NK-92 treated with Interleukin-12 subunit alpha and Interleukin-12 subunit beta, amount 100 ng/mL, for 24 hours (cell line): ENCODE measurements at regions not wholly inside any gene's neighbourhood (a gene's known extent, or its start where the extent isn't known, plus 50 kb on each side); places are given as distances from the start of the nearest gene placed in this dataset.
"Not testable (repeated sequence)": the region's sequence is repeated elsewhere in the genome, so short reads cannot be mapped to it uniquely, and the experiment has no call there.

Experiments used
- DNase-seq: peaks from one replicate; lab custom pipeline; 2025; lab: John Stamatoyannopoulos, UW

DNA sequence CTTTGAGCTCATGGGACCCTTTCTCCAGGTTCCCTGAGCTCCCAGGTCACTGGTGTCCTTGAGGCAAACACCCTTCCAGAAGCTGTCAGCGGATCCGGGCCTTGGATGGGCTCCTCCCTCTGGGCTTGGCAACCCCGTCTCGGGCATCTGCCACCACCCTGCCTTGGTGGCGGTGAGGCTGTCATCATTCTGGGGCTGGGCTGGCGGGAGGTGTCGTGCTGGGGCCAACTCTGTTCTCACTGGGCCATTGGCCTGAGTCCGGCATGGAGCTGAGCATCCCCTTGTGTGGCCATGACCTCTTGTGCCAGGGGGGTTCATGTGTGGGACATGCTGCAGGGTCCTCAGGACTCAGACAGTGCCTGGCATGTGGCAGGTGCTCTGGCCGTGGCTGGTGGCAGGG, 197.6 kb downstream of the LAT start:
- DNase-seq, result no peak

DNA sequence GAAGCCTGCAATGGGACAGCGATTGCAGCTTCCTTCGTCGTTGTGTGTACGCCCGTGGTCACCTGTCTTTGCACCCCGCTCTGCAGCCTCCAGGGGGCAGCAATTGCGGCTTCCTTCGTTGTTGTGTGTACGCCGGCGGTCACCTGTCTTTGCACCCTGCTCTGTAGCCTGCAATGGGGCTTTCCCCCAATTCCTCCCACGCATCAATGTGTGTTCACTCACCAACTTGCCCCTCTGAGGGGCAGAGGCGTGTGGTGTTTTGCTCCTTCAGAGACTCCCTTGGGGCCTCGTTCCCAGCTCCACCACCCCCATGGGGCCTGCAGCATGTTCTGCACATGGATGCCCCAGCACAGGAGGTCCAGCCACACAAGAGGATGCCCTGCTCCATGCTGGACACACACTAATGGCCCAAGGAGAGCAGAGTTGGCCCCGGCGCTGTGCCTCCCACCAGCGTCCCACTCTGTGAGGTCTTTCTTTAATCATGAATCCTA, 197.1 kb downstream of the LAT start:
- DNase-seq, result not testable (repeated sequence)

DNA sequence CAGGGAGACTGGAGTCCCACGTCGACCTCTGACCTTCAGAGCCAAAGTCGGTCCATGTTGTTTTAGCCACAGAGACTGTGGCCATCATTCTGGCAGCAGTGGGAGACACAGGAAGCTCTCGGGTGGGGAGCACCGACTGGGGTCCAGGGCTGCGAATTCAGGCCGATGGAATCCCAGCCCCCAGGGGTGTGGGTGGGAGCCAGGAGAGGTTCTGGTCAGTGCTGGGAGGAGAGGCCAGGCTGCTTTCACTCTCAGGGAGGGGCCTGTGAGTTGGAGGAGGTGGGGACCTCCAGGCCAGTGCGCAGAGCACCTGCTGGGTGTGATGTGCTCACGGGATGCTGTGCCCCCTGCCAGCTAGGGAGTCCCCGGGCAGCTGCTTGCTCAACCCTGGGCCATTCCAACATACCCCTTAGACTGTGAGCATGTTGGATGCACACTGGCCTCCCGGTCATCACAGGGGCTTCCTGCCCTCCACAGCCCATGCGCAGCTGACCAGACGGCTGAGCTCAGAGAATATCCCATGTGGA, 196.5 kb downstream of the LAT start:
- DNase-seq, result not testable (repeated sequence)

DNA sequence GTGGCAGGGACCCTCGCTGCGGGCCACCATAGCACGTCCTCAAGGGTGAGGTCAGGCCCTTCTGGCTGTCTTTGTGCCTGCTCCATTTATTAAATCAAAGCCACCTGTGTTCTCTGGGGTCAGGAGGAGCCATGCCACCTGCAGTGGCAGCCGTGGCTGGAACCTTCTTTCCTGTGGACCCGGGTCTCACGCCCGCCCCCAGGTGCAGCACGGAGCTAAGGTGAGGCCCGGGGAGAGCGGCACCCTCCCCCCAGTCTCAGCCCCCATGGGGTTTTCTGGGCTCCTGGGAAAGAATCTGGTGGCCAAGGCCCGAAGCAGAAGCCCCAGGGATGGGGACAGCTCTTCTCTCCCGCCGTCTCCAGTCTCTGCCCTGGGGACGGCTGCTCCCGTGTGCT, 195.4 kb downstream of the LAT start:
- DNase-seq, result not testable (repeated sequence)

DNA sequence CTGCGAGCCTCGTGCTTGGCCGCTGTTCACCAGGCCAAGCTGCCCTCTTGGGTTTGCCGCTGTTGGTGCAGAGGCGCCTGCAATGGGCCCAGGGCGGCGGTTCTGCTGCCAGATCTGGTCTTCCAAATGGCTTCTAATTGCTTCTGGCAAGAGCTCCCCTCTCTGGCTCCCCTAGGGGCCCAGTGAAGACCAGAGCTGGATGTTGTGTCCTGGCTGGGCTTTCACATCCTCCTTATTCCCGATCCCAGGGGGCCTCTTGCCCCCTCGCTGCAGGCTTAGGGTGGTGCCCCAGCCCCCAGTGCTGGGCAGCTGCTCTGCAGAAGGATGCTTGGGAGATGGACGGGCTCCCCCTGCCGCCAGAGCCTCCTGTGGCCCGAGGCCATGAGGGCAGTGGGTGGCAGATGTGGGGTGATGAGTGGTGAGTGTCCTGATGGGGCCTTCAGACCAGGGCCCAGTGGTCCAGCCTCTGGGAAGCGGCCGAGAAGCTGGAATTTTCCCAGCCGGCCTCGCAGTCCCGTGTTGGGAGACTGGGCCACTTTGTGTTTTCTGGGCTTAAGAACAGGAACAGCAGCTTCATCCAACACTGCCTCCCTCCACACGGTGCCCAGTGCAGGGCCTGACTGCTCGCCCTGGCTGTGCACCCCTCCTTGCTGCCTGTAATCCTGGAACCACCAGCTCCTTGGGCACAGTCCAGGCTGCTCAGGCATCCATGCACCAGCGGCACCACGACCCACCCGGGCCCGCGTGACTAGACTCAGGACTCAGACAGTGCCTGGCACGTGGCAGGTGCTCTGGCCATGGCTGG, 194.8 kb downstream of the LAT start:
- DNase-seq, result not testable (repeated sequence)

DNA sequence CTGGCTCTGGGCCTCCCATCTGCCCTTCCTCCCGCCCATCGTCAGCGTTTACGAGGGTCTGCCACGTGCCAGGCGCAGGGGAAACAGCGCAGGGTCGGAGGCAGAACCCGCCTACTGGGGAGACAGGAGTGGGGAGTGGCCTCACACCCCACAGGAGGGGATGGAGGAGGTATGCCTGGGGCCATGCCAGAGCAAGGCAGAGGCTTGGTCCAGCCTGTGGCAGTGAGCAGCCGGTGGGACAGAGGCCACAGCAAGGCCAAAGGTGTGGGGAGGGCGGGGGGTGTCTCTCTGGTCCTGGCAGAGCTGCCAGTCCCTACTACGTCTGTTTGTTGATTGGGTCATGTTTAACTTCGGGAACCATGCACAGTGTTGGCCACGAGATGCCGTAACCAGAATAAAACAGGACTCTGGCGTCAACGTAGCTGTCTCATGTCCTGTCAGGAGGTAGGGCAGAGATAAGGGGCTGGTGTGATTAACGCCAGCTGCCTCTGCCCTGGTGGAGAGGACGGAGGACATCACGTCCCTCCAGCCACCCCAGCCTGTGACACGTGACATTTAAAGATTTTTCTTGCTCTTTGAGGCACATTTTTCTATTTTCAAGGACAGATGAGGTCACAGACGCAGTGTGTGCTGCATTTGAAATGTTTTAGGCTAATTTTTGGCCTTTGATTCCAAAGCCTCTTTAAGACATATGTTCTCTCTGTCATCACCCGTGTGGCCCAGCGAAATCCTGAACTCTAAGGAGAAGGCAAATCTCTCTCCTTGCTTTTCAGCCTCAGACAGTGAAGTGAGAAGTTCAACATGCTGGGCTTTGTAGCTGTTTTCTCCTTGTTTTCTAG, 193.3 kb downstream of the LAT start:
- not testable (repeated sequence) for DNase-seq

DNA sequence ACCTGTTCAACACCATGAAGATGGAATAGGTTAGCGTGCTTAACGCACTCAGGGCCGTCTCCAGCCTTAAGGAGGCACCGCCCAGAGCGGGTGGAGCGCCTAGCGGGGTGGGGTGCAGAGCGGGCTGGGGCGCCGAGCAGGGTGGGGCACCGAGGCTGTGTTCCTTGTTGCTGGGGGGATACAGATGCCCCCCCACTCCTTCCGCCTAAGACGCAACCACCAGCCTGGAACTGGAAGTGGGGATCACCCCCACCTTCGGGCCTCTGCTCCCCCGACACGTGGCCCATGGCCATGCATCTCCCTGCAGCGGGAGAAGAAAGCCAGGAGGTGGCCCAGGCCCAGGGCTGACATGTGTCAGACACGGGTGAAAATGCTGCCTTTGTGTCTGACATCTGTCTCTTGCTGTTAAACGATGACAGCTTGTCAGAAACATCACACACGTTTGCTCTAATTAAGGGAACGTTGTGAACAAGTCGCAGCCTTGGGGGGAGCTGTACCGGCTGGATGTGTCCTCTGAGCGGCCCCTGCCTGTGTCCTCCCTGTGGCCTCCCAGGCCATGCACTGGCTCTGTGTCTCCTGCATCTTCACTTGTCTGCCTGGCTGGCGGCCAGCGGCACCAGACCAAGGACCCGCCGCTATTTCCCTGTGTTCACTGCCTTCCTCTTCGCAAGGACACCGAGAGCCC, 192.5 kb downstream of the LAT start:
- not testable (repeated sequence) for DNase-seq

DNA sequence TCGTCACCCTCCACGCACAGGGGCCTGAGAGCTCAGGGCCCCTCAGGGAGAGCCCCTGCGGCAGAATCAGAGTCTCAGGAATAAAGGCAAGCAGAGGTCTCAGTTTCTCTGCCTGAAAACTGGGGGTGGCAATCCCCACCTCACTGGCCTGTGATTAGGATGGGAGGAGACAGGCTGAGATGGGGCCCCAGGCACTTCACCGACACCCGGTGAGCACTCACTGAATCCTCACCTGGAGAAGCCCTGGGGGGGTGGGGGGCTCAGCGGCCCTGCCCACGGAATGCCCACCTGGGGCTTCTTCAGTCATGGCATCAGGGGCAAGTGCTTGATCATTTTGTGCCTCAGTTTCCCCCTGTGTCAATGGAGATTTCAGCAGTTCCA, 192.0 kb downstream of the LAT start:
- DNase-seq, result not testable (repeated sequence)

DNA sequence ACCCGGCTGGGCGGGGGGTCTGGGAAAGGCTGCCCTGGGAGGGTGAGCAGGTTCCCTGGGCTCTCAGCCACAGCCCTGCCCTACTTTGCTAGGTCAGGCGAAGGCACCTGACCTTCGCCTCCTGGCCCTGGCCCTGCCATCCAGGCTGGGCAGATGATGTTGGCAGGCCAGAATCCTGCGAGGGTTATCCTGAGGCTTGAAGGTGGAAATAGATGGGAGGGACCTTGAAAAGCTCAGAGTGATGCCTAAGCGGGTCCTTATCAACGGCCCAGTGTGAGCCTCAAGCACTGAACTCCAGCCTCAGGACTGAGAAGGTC, 191.3 kb downstream of the LAT start:
- DNase-seq, result not testable (repeated sequence)

DNA sequence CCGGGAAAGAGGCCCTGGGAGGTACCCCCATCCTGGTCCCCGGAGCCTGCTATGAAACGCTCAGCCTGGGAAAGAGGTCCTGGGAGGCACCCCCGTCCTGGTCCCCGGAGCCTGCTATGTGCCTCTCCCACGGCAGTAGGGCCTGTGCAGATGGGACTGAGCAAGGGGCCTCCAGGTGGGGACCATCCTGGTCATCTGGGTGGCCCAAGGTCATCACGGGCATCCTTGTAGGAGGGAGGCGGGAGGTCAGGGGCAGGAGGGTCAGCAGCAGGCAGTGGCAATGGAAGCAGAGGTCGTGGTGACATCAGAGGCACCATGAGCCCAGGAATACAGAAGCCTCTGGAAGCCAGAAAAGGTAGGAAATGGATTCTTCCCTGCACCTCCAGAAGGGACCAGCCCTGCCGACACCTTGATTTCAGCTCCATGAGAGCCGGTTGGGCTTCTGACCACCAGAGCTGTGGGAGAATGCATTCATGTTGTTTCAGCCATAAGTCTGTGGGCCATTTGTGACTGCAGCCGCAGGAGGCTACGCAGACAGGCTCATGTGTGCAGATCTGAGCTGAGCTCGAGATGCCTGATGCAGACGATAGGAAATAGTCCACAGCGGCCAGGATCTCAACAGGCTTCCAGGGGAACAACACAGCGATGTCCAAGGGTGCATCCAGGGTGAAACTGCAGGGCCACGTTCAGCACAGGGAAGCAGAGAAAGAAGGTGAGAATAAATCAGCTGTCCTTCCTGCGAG, 190.7 kb downstream of the LAT start:
- not testable (repeated sequence) for DNase-seq

DNA sequence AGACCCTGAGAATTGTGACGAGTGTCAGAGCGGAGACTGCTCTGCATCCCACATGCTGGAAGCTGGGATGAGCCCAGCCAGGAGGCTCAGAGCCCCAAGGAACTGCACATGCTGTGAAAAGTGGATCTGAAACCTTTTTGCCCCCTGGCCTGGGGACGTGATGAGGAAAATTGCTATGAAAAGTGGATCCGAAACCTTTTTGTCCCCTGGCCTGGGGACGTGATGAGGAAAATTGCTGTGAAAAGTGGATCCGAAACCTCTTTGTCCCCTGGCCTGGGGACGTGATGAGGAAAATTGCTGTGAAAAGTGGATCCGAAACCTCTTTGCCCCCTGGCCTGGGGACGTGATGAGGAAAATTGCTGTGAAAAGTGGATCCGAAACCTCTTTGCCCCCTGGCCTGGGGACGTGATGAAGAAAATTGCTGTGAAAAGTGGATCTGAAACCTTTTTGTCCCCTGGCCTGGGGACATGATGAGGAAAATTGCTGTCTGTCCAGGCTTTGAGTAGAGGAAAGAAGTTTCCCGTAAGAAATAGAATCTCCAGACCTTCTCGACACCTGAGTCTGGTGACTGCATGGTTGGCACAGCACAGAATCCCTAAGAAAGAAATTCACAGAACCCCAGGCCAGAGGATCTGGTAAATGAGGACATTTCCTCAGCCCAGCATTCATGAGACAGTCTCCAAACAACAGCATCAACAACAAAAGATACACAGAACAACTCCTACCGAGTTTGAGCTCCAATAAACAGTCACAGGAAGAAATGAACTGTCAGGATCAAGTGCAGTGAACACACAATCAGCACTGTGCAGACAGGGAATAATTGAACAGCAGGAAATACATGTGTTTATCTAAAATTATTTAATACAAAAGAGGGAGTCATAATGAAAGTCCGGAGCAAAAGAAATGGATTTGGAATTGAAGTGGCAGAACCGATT, 188.8 kb downstream of the LAT start:
- not testable (repeated sequence) for DNase-seq

DNA sequence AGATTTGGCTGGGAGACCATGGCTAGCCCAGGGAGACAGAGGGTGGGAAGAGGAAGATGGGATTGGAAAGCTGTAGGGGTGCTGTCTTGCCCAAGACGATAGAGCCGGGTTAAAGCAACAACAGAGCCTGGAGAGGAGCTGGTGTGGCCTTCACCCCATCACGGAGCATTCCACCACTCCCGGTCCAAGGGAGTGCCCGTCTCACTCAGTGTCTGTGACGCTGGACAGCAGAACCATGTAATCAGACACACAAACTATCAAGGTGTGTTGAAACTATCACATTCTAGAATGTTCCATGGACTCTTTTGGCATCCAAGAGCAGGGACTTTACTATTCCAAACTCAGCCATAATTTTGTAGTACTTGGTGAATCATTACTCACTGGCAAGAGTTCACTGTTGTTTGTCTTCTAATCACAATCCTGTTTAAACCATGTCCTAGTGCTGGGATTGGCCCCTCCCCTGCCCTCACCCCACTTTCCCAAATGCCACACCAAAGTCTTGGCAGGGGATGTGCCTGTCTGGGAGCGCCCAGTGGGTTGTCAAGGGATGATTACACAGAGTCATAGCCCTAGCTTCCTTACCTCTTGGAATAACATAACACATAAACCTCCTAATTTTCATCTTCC, 187.4 kb downstream of the LAT start:
- DNase-seq, result not testable (repeated sequence)

DNA sequence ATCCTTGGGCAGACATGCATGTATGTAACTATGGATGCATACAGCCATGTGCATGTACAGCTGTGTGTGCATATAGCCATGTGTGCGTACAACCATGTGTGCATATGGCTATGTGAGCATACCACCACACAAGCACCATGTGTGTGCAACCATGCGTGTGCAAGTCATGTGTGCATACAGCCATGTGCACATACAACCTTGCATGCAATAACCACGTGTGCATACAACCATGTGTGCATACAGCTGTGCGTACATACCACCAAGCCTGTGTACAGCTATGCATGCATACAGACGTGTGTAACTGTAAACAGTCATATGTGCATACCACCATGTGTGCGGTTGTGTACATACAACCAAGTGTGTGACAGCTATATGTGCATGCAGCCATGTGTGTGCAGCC, 186.4 kb downstream of the LAT start:
- DNase-seq, result not testable (repeated sequence)

DNA sequence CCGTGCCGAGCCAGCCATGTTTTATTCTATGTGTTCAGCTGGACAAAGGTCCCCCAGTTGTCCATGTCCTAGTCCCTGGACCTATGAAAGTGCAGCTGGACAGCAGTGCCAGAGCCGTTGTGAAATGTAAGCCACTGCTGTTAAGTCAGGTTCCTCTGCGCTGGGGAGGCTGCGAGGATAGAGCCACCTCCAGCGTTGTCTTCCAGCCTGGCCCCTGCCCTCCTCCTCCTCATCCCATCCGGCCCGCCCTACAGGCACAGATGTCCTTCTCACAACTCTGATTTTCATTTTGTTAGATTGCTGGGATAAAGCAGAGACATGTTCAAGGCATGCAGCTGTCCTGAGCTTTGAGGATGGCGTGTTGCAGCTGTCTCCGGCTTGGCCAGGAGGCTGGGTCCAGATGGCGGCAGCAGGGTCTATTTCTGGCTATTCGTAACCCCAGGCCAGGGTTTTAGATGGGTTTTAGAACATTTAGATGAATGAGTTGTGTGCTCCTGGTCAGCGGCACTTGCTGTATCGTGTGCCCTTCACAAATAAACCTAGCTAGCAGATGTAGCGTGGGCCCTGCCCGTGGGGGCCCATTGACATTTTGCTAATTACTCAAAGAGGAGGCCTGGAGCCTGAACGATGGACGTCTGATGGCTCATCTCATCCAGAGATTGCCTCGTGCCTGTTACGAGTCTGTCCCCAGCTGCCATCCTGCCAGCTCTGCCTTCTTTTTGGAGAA, 185.7 kb downstream of the LAT start:
- not testable (repeated sequence) for DNase-seq

DNA sequence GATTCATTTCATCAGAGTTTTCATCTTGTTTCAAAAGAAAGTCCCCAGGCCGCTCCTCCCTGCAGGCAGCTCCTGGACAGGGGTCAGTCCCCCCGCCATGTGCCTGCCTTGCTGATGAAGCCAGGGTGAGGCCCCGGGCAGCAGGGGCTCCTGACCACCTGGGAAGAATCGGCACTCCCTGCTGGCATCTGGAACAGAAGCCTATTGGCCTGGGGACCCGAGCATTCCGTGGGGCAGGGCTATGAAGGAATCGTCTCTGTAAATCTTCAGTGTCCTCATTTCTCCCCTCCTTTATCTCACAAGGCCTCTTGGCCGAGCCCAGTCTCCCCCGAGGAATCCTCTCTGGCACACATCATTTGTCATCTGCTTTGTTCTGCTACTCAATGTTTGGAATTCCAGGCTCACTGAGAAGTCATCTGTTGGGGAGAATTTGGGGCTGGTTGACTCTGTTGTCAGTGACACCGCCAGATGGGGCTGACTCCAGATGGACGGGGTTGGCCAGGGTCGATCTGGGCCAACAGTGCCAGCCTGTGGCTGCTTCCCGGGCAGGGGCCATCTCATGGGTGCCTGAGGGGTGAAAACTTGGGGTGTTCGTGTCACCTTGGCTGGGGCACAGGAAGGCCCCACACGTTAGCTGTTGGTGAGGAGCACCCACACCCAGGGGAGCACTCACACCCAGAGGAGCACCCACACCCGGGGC, 184.6 kb downstream of the LAT start:
- not testable (repeated sequence) for DNase-seq

DNA sequence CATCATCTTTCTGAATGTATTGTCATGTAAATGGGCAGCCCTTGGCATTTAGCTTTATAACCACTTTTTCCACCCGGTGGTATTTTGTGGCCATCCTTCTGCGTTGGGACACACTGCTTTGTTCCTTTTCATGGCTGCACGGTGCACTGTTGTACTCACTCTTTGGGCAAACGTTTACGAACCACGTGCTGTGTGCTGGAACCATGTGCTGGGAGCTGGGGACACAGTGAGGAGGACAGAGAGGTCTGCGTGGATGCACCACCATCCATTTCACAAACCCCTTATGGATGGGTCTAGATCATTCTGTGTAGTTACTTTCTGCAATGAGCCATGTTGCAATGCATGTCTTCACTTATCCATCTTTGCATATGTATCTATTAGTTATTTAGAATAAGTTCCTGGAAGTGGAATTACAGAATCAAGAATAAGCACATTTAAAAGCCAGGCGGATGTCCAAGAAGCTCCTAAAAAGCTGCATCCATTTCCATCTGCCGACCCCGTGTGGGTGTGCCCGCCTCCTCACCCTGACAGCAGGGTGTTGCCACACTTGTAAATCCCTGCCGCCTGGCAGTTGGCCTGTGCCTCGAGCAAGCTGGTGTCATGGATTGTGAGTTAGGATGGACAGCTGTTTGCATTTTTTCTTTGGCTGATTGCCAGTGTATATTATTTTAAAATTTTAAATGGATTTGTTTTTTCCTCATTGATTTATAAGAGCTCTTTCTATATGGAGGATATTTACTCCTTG, 183.8 kb downstream of the LAT start:
- not testable (repeated sequence) for DNase-seq

DNA sequence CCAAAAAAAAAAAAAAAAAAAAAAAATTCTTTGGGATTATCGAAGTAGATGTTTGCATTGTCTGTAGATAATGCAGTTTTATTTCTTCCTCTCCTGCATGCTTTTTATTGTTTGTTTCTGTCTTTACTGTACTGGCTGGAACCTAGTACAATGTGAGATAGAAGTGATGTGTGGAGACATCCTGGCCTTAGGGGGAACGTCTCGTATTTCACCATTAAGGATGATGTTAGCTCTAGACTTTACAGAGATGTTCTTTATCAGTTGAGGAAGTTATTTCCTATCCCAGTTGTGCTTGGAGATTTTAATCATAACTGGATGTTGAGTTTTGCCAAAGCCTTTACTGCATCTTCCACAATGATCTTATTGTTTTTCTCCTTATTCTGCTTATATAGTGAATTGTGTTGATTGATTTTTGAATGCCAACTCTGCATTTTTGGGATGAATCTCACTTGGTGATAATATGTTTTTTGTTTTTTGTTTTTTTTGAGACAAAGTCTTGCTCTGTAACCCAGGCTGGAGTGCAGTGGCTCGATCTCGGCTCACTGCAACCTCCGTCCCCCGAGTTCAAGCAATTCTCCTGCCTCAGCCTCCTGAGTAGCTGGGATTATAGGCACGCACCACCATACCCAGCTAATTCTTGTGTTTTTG, 179.7 kb downstream of the LAT start:
- DNase-seq, result not testable (repeated sequence)
